HepG2 (cell line): ENCODE measurements at regions not wholly inside any gene's neighbourhood (a gene's known extent, or its start where the extent isn't known, plus 50 kb on each side); places are given as distances from the start of the nearest gene placed in this dataset.

ENCODE experiments used
- ATAC-seq: fragments of 200-7000 bp; cut with Tn5 transposase; 3 replicates; pipeline ENCODE4 v1.9.1; 2020; ENCODE audit warnings: mild to moderate bottlenecking, moderate library complexity
- BruUV-seq: library from RNA; stranded (reverse); fragments of 400-500 nt; replicated peaks from 2 replicates; lab custom pipeline; 2021; lab: Mats Ljungman, UMichigan
- CTCF ChIA-PET: fragments of 300-600 bp; formaldehyde crosslinking; extraction: SDS; loops from one replicate; lab custom pipeline; 2021; ENCODE audit warnings: low total read pairs, inconsistent platforms, low intra/inter-chr PET ratio; lab: Yijun Ruan, JAX
- POLR2A ChIA-PET: fragments of 350-600 bp; sonication (Branson Sonifier 250); formaldehyde crosslinking; loops from one replicate; lab custom pipeline; 2020; ENCODE audit warnings: antibody characterized with exemption, inconsistent platforms; lab: Yijun Ruan, JAX
- DNase-seq: peaks from one replicate; pipeline ENCODE4 v3.0.0-alpha.2; 2015; ENCODE audit warnings: low spot score
- FAIRE-seq: peaks from 3 replicates; lab custom pipeline; 2011; peaks lifted over from hg19 to GRCh38; lab: Jason Lieb, UNC
- H2AFZ ChIP-seq: one replicate; pipeline ENCODE4 v1.6.1; 2011; ENCODE audit warnings: low read length, inconsistent platforms
- H3K27ac ChIP-seq: fragments of 300-600 bp; 3 replicates; pipeline ENCODE4 v1.8.0; 2011; ENCODE audit warnings: mixed run types, mild to moderate bottlenecking, mixed read lengths, low read length, inconsistent platforms; ENCODE audit not compliant: insufficient read depth; ENCODE audit errors: extremely low read length
- H3K27me3 ChIP-seq, 2 experiments: fragments of 200-600 bp in 1 of 2; 2 replicates in 1 of 2; 3 replicates in 1 of 2; pipeline versions ENCODE4 v1.6.0 to v1.8.0; 2011; ENCODE audit warnings: low read length in 2 of 2, mild to moderate bottlenecking in 2 of 2, moderate library complexity in 2 of 2, inconsistent platforms in 1 of 2; ENCODE audit not compliant: insufficient read depth in 2 of 2, control insufficient read depth in 1 of 2
- H3K36me3 ChIP-seq, 2 experiments: fragments of 200-600 bp in 1 of 2; replicated peaks in 1 of 2; 2 replicates in 1 of 2; 3 replicates in 1 of 2; pipeline versions ENCODE4 v1.5.1 to v1.8.0; 2011; ENCODE audit warnings: low read length in 2 of 2, inconsistent platforms in 1 of 2; ENCODE audit not compliant: insufficient read depth in 2 of 2, control insufficient read depth in 1 of 2
- H3K4me1 ChIP-seq: 2 replicates; pipeline ENCODE4 v1.5.1; 2012; ENCODE audit warnings: low read length, inconsistent platforms; ENCODE audit not compliant: insufficient read depth
- H3K4me2 ChIP-seq: 2 replicates; pipeline ENCODE4 v1.6.0; 2011; ENCODE audit warnings: low read depth, low read length, inconsistent platforms
- H3K4me3 ChIP-seq, 3 experiments: fragments of 200-600 bp in 1 of 3; sonication (generic), shearing (Covaris generic) in 1 of 3; replicated peaks in 1 of 3; 2 replicates each; pipeline ENCODE4 v1.5.1; 2011 to 2016; ENCODE audit warnings: low read length in 3 of 3, inconsistent platforms in 2 of 3, low read depth in 2 of 3, mild to moderate bottlenecking in 2 of 3, control low read depth in 1 of 3, mixed read lengths in 1 of 3; ENCODE audit not compliant: insufficient read depth in 1 of 3
- H3K79me2 ChIP-seq: one replicate; pipeline ENCODE4 v1.6.1; 2011; ENCODE audit warnings: low read length, inconsistent platforms; ENCODE audit not compliant: insufficient read depth
- H3K9ac ChIP-seq: 2 replicates; pipeline ENCODE4 v1.6.0; 2011; ENCODE audit warnings: mild to moderate bottlenecking, low read depth, low read length, inconsistent platforms; ENCODE audit not compliant: insufficient read depth
- H3K9me3 ChIP-seq: 2 replicates; pipeline ENCODE4 v1.5.1; 2012; ENCODE audit warnings: mild to moderate bottlenecking, low read length
- H4K20me1 ChIP-seq: 2 replicates; pipeline ENCODE4 v1.6.0; 2011; ENCODE audit warnings: inconsistent platforms, mild to moderate bottlenecking, low read length, moderate library complexity; ENCODE audit not compliant: insufficient read depth
- ATF7 ChIP-seq, 2 experiments: fragments of 450-650 bp in 1 of 2; sonication (generic) in 1 of 2; formaldehyde crosslinking in 1 of 2; IDR thresholded peaks; 2 replicates each; pipeline versions ENCODE4 v1.4.0 to v1.6.1; 2016 to 2020; ENCODE audit warnings: antibody characterized with exemption in 1 of 2, mild to moderate bottlenecking in 1 of 2, missing genetic modification reagents in 1 of 2
- CREB1 ChIP-seq, 2 experiments: fragments of 450-650 bp in 1 of 2; IDR thresholded peaks; 2 replicates each; pipeline ENCODE4 v1.6.1; 2016 to 2017; ENCODE audit warnings: control low read depth in 1 of 2, mild to moderate bottlenecking in 1 of 2, missing compliant biosample characterization in 1 of 2, missing genetic modification characterization in 1 of 2
- HNRNPK ChIP-seq: fragments of 200-400 bp; formaldehyde crosslinking; IDR thresholded peaks from 2 replicates; pipeline ENCODE4 v1.6.1; 2018; ENCODE audit warnings: low read length, low read depth, moderate library complexity, mild to moderate bottlenecking; ENCODE audit not compliant: poor library complexity, severe bottlenecking
- IRF1 ChIP-seq: sonication (generic); formaldehyde crosslinking; IDR thresholded peaks from 2 replicates; pipeline ENCODE4 v1.4.0; 2020; ENCODE audit warnings: low read depth, mild to moderate bottlenecking, missing genetic modification reagents
- MLX ChIP-seq: IDR thresholded peaks from 2 replicates; pipeline ENCODE4 v1.6.1; 2016
- NAIF1 ChIP-seq: sonication (generic); formaldehyde crosslinking; IDR thresholded peaks from 2 replicates; pipeline ENCODE4 v1.5.0; 2020; ENCODE audit warnings: mild to moderate bottlenecking, missing genetic modification reagents, borderline replicate concordance
- SOX13 ChIP-seq, 3 experiments: fragments of 450-650 bp in 1 of 3; sonication (generic) in 1 of 3; formaldehyde crosslinking in 1 of 3; IDR thresholded peaks in 2 of 3; conservative IDR thresholded peaks in 1 of 3; 2 replicates each; pipeline versions ENCODE4 v1.5.0 to v1.6.1; 2016 to 2020; ENCODE audit warnings: antibody characterized with exemption in 1 of 3, mild to moderate bottlenecking in 1 of 3, missing compliant biosample characterization in 1 of 3, missing genetic modification reagents in 1 of 3, moderate library complexity in 1 of 3
- ZNF251 ChIP-seq: sonication (generic); formaldehyde crosslinking; IDR thresholded peaks from 2 replicates; pipeline ENCODE4 v1.9.0; 2021; ENCODE audit warnings: mild to moderate bottlenecking, missing genetic modification reagents
- ZNF572 ChIP-seq: sonication (generic); formaldehyde crosslinking; IDR thresholded peaks from 2 replicates; pipeline ENCODE4 v1.5.1; 2020; ENCODE audit warnings: mild to moderate bottlenecking, missing genetic modification reagents
- ZNF607 ChIP-seq: sonication (generic); formaldehyde crosslinking; IDR thresholded peaks from 2 replicates; pipeline ENCODE4 v1.5.1; 2020; ENCODE audit warnings: missing genetic modification reagents, mild to moderate bottlenecking, borderline replicate concordance
- ZNF615 ChIP-seq: sonication (generic); formaldehyde crosslinking; IDR thresholded peaks from 2 replicates; pipeline ENCODE4 v1.5.0; 2020; ENCODE audit warnings: mild to moderate bottlenecking, missing genetic modification reagents, borderline replicate concordance
- ZNF777 ChIP-seq: sonication (generic); formaldehyde crosslinking; IDR thresholded peaks from 2 replicates; pipeline ENCODE4 v1.4.0; 2020; ENCODE audit warnings: missing genetic modification reagents
- WGBS: methylation state at CpG from one replicate; pipeline ENCODE4 v1.1.6; 2017; ENCODE audit warnings: low lambda C conversion rate; 5-methylcytosine and 5-hydroxymethylcytosine counted together
- in situ Hi-C: cut with HindIII; loops from 2 replicates; pipeline ENCODE4 v1.10.0; 2017; ENCODE audit warnings: low pct_unique_long_range_greater_than_20kb; ENCODE audit not compliant: extremely low pct_ligation_motif_present
- intact Hi-C: fragments of 100-400 bp; cut with micrococcal nuclease; formaldehyde crosslinking; loops from one replicate; pipeline ENCODE4 v1.10.0; 2022; ENCODE audit not compliant: unreplicated experiment

- BruUV-seq = no TSS peak
- TF ChIP-seq CREB1 (IDR thresholded peaks at IDR 0.05) (peak; percentile 54), CREB1 (CRISPR knock-in tag; IDR thresholded peaks at IDR 0.05) (no peak), ATF7 (IDR thresholded peaks at IDR 0.05) (peak; percentile 91), ATF7 (CRISPR knock-in tag; IDR thresholded peaks at IDR 0.05) (no peak), IRF1 (CRISPR knock-in tag) (no peak)
- Histone ChIP-seq H3K79me2 (no peaks in the 10 kb centered on the region), H3K4me1 (no peaks in the 10 kb centered on the region), H3K9me3 (peaks cover 19% of the 10 kb centered on the region), H3K4me3 (no peak overlapping the region), H2AFZ (no peak overlapping the region), H4K20me1 (no peaks in the 10 kb centered on the region), H3K9ac (no peak overlapping the region), H3K4me2 (no peak overlapping the region), H3K27ac (no peak overlapping the region), H3K36me3 (no peaks in the 10 kb centered on the region), H3K27me3 (no peaks in the 10 kb centered on the region; a peak in 1 of 5 replicates)
- in situ Hi-C loops (no loop called here), intact Hi-C loops (no loop called here)
- 3% methylated on average over 2 of the region's 2 CpGs for WGBS
- ATAC-seq = no peak
- no peak for DNase-seq
- POLR2A ChIA-PET = no interaction called here
- FAIRE-seq = no peak
- CTCF ChIA-PET = no interaction called here
Observed at GRCh38 chr5:133718457-133718856, 106.1 kb upstream of the FSTL4 start.

DNA sequence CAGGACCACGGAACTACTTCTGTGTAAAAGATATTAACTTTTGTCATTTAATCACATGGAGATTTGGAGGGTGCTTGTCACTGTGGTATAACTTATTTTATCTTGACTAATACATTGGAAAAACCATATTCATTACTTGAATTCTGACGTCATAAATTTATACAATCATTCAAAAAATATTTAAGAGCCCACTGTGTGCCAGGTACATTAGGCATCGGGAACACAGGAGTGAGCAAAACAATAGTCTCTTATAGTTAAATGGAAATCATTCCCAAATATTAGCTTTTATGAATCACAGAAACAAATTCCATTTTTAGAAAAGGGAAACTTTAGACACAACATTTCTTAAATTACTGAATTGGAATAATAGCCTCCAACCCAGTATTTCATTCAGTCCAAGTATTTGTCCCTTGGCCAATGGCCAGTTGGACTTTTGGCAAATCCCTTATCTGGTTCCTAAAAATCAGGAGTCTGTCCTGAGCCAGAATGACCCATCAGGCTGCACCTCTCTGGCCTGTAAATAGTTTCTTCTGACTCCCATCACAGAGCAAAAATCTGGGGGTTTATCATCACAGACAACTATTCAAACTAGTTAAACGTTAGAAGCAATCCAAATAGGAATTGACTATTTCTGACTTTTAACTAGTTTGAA, 104.3 kb upstream of the FSTL4 start:
- no peak for ATAC-seq
- no peak overlapping the region for H3K9ac ChIP-seq
- no peak overlapping the region for H3K4me2 ChIP-seq
- no peaks in the 10 kb centered on the region for H3K79me2 ChIP-seq
- no peak for DNase-seq
- H3K36me3 ChIP-seq = no peaks in the 10 kb centered on the region
- FAIRE-seq = no peak
- BruUV-seq = no TSS peak
- peaks cover 5% of the 10 kb centered on the region; the same call in 1 of the 2 replicates for H3K9me3 ChIP-seq
- H3K4me3 ChIP-seq = no peak overlapping the region
- no peaks in the 10 kb centered on the region; a peak in 1 of 5 replicates for H3K27me3 ChIP-seq
- no peak overlapping the region for H3K27ac ChIP-seq
- H2AFZ ChIP-seq = no peak overlapping the region
- in situ Hi-C loops = no loop called here
- POLR2A ChIA-PET = no interaction called here
- TF ChIP-seq ZNF615 (CRISPR knock-in tag) (no peak), MLX (CRISPR knock-in tag) (no peak), ZNF572 (no peak), ZNF777 (CRISPR knock-in tag) (no peak), ZNF251 (no peak), HNRNPK (no peak), CREB1 (IDR thresholded peaks at IDR 0.05) (peak; percentile 90), CREB1 (CRISPR knock-in tag; IDR thresholded peaks at IDR 0.05) (no peak), SOX13 (IDR thresholded peaks at IDR 0.05) (no peak), SOX13 (CRISPR knock-in tag; conservative IDR thresholded peaks at IDR 0.05 in 1 of 2, IDR thresholded peaks at IDR 0.05 in 1 of 2) (no peak), ATF7 (IDR thresholded peaks at IDR 0.05) (peak; percentile 93), ATF7 (CRISPR knock-in tag; IDR thresholded peaks at IDR 0.05) (no peak), ZNF607 (CRISPR knock-in tag) (no peak), NAIF1 (CRISPR knock-in tag) (no peak)
- no peaks in the 10 kb centered on the region for H4K20me1 ChIP-seq
- CTCF ChIA-PET = no interaction called here
- intact Hi-C loops = no loop called here
- WGBS = 2% methylated on average over 4 of the region's 4 CpGs
- H3K4me1 ChIP-seq = no peaks in the 10 kb centered on the region
